ENCODE measurements at regions not wholly inside any gene's neighbourhood (a gene's known extent, or its start where the extent isn't known, plus 50 kb on each side); places are given as distances from the start of the nearest gene placed in this dataset.
"Not testable (repeated sequence)": the region's sequence is repeated elsewhere in the genome, so short reads cannot be mapped to it uniquely, and the experiment has no call there.

DNA sequence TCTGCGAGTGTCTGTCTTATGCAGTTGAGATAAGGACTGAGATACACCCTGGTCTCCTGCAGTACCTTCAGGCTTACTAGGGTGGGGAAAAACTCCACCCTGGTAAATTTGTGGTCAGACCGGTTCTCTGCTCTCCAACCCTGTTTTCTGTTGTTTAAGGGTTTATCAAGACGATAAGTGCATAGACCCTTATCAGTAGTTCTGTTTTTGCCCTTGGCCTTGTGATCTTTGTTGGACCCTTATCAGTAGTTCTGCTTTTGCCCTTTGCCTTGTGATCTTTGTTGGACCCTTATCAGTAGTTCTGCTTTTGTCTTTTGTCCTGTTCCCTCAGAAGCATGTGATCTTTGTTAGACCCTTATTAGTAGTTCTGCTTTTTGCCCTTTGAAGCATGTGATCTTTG is 83.3 kb upstream of the MARK1 start:
- not testable (repeated sequence) for TF ChIP-seq EZH2 (IDR thresholded peaks at IDR 0.05; ENCODE audit: low read depth, unreplicated experiment); POLR2AphosphoS5 (IDR thresholded peaks at IDR 0.05; ENCODE audit: low read depth); CTCF (conservative IDR thresholded peaks at IDR 0.05; ENCODE audit: low read depth in 2 of 2)

All from GM23338 (cell line).